SK-N-SH (cell line): ENCODE measurements at regions not wholly inside any gene's neighbourhood (a gene's known extent, or its start where the extent isn't known, plus 50 kb on each side); places are given as distances from the start of the nearest gene placed in this dataset.

ENCODE experiments used
- CTCF ChIA-PET: fragments of 300-600, 350-600 bp; formaldehyde crosslinking; extraction: SDS; loops from one replicate; lab custom pipeline; 2021; lab: Yijun Ruan, JAX
- POLR2A ChIA-PET: fragments of 350-600 bp; sonication (Branson Sonifier 250); formaldehyde crosslinking; extraction: SDS; loops from one replicate; lab custom pipeline; 2020; ENCODE audit warnings: antibody characterized with exemption, inconsistent platforms; lab: Yijun Ruan, JAX
- DNase-seq: peaks from one replicate; pipeline ENCODE4 v3.0.0; 2012
- H2AFZ ChIP-seq: fragments of 200-600 bp; sonication (generic); 2 replicates; pipeline ENCODE4 v1.8.1; 2016; ENCODE audit warnings: antibody characterized with exemption, mild to moderate bottlenecking, low read depth
- H3F3A ChIP-seq: fragments of 200-600 bp; sonication (generic); replicated peaks from 2 replicates; pipeline ENCODE3; 2016; ENCODE audit warnings: antibody characterized with exemption, mild to moderate bottlenecking; ENCODE audit not compliant: insufficient read depth
- H3K27ac ChIP-seq, 2 experiments: fragments of 200-500 bp in 1 of 2; fragments of 200-600 bp in 1 of 2; sonication (Bioruptor generic) in 1 of 2; sonication (generic), shearing (Covaris generic) in 1 of 2; 2 replicates each; pipeline versions ENCODE4 v1.5.1 to v1.6.1; 2014 to 2016; ENCODE audit warnings: low read depth in 2 of 2, inconsistent platforms in 1 of 2, low read length in 1 of 2, mild to moderate bottlenecking in 1 of 2, mixed read lengths in 1 of 2
- H3K27me3 ChIP-seq: fragments of 200-600 bp; sonication (generic), shearing (Covaris generic); 2 replicates; pipeline ENCODE4 v1.6.1; 2016; ENCODE audit warnings: mixed run types; ENCODE audit not compliant: insufficient read depth
- H3K36me3 ChIP-seq, 2 experiments: fragments of 200-500 bp in 1 of 2; fragments of 200-600 bp in 1 of 2; sonication (Bioruptor generic) in 1 of 2; sonication (generic) in 1 of 2; replicated peaks in 1 of 2; 2 replicates each; pipeline versions ENCODE3 to v1.5.1; 2014 to 2016; ENCODE audit warnings: low read length in 1 of 2, mild to moderate bottlenecking in 1 of 2; ENCODE audit not compliant: insufficient read depth in 2 of 2, control insufficient read depth in 1 of 2
- H3K4me1 ChIP-seq, 2 experiments: fragments of 200-500 bp in 1 of 2; fragments of 200-600 bp in 1 of 2; sonication (Bioruptor generic) in 1 of 2; sonication (generic), shearing (Covaris generic) in 1 of 2; 2 replicates each; pipeline versions ENCODE4 v1.5.1 to v1.6.1; 2014 to 2016; ENCODE audit warnings: low read depth in 1 of 2, low read length in 1 of 2, mixed run types in 1 of 2; ENCODE audit not compliant: insufficient read depth in 2 of 2, control insufficient read depth in 1 of 2
- H3K4me2 ChIP-seq: fragments of 200-600 bp; sonication (generic), shearing (Covaris generic); 2 replicates; pipeline ENCODE4 v1.6.1; 2017; ENCODE audit warnings: mixed run types
- H3K4me3 ChIP-seq, 2 experiments: fragments of 200-500 bp in 1 of 2; fragments of 200-600 bp in 1 of 2; sonication (Bioruptor generic) in 1 of 2; sonication (generic), shearing (Covaris generic) in 1 of 2; 2 replicates each; pipeline versions ENCODE4 v1.5.1 to v1.8.1; 2014 to 2016; ENCODE audit warnings: low read depth in 2 of 2, inconsistent platforms in 1 of 2, low read length in 1 of 2, mild to moderate bottlenecking in 1 of 2, mixed read lengths in 1 of 2, moderate library complexity in 1 of 2
- H3K79me2 ChIP-seq: fragments of 200-600 bp; sonication (generic); 2 replicates; pipeline ENCODE4 v1.8.1; 2017; ENCODE audit warnings: mild to moderate bottlenecking; ENCODE audit not compliant: insufficient read depth
- H3K9ac ChIP-seq: fragments of 200-600 bp; sonication (generic); 2 replicates; pipeline ENCODE4 v1.6.1; 2017; ENCODE audit warnings: mixed run types
- H3K9me2 ChIP-seq: fragments of 200-600 bp; sonication (generic); 2 replicates; pipeline ENCODE4 v1.6.1; 2017; ENCODE audit warnings: mixed run types
- H3K9me3 ChIP-seq: fragments of 200-600 bp; sonication (generic); 2 replicates; pipeline ENCODE4 v1.6.1; 2017; ENCODE audit warnings: mixed run types, mild to moderate bottlenecking, moderate library complexity
- H4K20me1 ChIP-seq: fragments of 200-600 bp; sonication (generic); 2 replicates; pipeline ENCODE4 v1.6.1; 2017; ENCODE audit warnings: mild to moderate bottlenecking, mixed run types; ENCODE audit not compliant: insufficient read depth
- CHD2 ChIP-seq: fragments of 150-350 bp; IDR thresholded peaks from 2 replicates; pipeline ENCODE4 v1.6.1; 2018; ENCODE audit warnings: low read length; ENCODE audit not compliant: partially characterized antibody
- ELF1 ChIP-seq: IDR thresholded peaks from 2 replicates; pipeline ENCODE4 v1.4.0; 2012
- EZH2phosphoT487 ChIP-seq: fragments of 200-600 bp; sonication (generic); IDR thresholded peaks from 2 replicates; pipeline ENCODE4 v1.6.1; 2017; ENCODE audit warnings: low read depth, mixed run types, mild to moderate bottlenecking, antibody characterized with exemption, moderate library complexity, borderline replicate concordance
- FOXM1 ChIP-seq: IDR thresholded peaks from 2 replicates; pipeline ENCODE4 v1.4.0; 2012; ENCODE audit warnings: low read depth, mild to moderate bottlenecking
- GABPA ChIP-seq: IDR thresholded peaks from 2 replicates; pipeline ENCODE4 v1.4.0; 2012; ENCODE audit warnings: low read depth, mild to moderate bottlenecking
- GATA2 ChIP-seq: sonication (generic); formaldehyde crosslinking; IDR thresholded peaks from 2 replicates; pipeline ENCODE4 v1.5.0; 2020; ENCODE audit warnings: mild to moderate bottlenecking, missing genetic modification reagents
- JUND ChIP-seq: IDR thresholded peaks from 2 replicates; pipeline ENCODE4 v1.4.0; 2012
- MEF2A ChIP-seq: IDR thresholded peaks from 2 replicates; pipeline ENCODE4 v1.4.0; 2012; ENCODE audit warnings: low read depth, borderline replicate concordance
- MXI1 ChIP-seq: IDR thresholded peaks from 2 replicates; pipeline ENCODE4 v1.6.1; 2012; ENCODE audit warnings: mild to moderate bottlenecking, low read depth, low read length, improper control_type of control experiment
- RAD21 ChIP-seq: IDR thresholded peaks from 2 replicates; pipeline ENCODE4 v1.6.1; 2012; ENCODE audit warnings: mild to moderate bottlenecking, low read length
- RFX5 ChIP-seq: IDR thresholded peaks from 2 replicates; pipeline ENCODE4 v1.6.1; 2012; ENCODE audit warnings: mild to moderate bottlenecking, improper control_type of control experiment, low read length
- SIN3A ChIP-seq: IDR thresholded peaks from 2 replicates; pipeline ENCODE4 v1.6.1; 2012; ENCODE audit warnings: low read depth, mild to moderate bottlenecking, low read length, moderate library complexity, borderline replicate concordance
- SMC3 ChIP-seq: IDR thresholded peaks from 2 replicates; pipeline ENCODE4 v1.6.1; 2012; ENCODE audit warnings: low read depth, low read length, improper control_type of control experiment
- WGBS: methylation state at CpG from one replicate; pipeline ENCODE4 v1.1.6; 2017; ENCODE audit warnings: low lambda C conversion rate; 5-methylcytosine and 5-hydroxymethylcytosine counted together
- TF ChIP-seq, protein P1 (sequence below): IDR thresholded peaks from 2 replicates; pipeline ENCODE4 v1.4.0; 2012; ENCODE audit warnings: low read depth, borderline replicate concordance
- TF ChIP-seq, protein P2 (sequence below): fragments of 150-350 bp; IDR thresholded peaks from 2 replicates; pipeline ENCODE4 v1.6.1; 2016; ENCODE audit warnings: mild to moderate bottlenecking, low read depth, low read length

DNA sequence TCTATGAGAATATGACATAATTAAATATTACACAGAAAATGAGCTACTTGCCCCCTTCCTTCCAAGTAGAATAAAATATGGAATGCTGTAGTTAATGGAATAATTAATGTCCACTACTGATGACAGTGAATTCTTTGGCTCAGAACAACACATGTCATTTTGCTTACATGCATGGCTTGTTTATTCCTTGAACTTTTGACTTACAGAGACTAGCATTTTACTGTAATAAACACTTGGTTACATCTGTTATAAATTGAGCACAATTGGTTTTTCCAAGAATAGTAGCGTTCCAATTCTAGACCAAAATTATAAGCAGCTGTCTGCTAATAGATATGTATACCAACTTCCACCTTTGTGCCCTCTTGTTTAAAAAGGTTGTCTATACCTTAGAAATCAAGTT, 286.7 kb downstream of the OTUD1 start:
- no peak for DNase-seq
- Histone ChIP-seq H3K9ac (no peak overlapping the region), H3K9me3 (no peaks in the 10 kb centered on the region), H3K4me2 (no peak overlapping the region), H3K27me3 (no peaks in the 10 kb centered on the region), H3K79me2 (no peaks in the 10 kb centered on the region), H3F3A (no peaks in the 10 kb centered on the region), H3K4me3 (no peak overlapping the region), H2AFZ (no peak overlapping the region), H4K20me1 (no peaks in the 10 kb centered on the region), H3K27ac (no peak overlapping the region), H3K4me1 (no peaks in the 10 kb centered on the region), H3K36me3 (no peaks in the 10 kb centered on the region), H3K9me2 (no peaks in the 10 kb centered on the region)
- POLR2A ChIA-PET, result no interaction called here
- 12% methylated on average over 1 of the region's 1 CpG for WGBS
- CTCF ChIA-PET, result no interaction called here
- TF ChIP-seq MXI1, result no peak
- TF ChIP-seq ELF1, result no peak
- TF ChIP-seq RFX5, result no peak
- TF ChIP-seq GATA2 (CRISPR knock-in tag), result no peak
- TF ChIP-seq, protein P1, sequence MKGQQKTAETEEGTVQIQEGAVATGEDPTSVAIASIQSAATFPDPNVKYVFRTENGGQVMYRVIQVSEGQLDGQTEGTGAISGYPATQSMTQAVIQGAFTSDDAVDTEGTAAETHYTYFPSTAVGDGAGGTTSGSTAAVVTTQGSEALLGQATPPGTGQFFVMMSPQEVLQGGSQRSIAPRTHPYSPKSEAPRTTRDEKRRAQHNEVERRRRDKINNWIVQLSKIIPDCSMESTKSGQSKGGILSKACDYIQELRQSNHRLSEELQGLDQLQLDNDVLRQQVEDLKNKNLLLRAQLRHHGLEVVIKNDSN, result no peak
- no peak for TF ChIP-seq MEF2A
- no peak for TF ChIP-seq CHD2

DNA sequence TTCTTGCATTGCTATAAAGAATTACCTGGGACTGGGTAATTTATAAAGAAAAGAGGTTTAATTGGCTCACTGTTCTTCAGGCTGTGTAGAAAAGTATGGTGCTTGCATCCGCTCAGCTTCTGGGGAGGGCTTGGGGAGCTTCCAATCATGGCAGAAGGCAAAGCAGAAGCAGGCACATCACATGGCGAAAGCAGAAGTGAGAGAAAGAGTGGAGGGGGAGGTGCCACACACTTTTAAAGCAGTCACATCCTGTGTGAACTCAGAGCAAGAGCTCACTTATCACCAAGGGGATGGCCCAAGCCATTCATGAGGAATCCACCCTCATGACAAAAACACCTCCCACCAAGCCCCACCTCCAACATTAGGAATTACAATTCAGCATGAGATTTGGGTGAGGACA, 303.5 kb downstream of the OTUD1 start:
- H3K4me2 ChIP-seq, result no peak overlapping the region
- no peak overlapping the region for H3K4me3 ChIP-seq
- H3K36me3 ChIP-seq, result no peaks in the 10 kb centered on the region
- WGBS, result 25% methylated on average over 2 of the region's 2 CpGs
- no peaks in the 10 kb centered on the region for H3K4me1 ChIP-seq
- TF ChIP-seq, protein P2, sequence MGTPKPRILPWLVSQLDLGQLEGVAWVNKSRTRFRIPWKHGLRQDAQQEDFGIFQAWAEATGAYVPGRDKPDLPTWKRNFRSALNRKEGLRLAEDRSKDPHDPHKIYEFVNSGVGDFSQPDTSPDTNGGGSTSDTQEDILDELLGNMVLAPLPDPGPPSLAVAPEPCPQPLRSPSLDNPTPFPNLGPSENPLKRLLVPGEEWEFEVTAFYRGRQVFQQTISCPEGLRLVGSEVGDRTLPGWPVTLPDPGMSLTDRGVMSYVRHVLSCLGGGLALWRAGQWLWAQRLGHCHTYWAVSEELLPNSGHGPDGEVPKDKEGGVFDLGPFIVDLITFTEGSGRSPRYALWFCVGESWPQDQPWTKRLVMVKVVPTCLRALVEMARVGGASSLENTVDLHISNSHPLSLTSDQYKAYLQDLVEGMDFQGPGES, result no peak
- TF ChIP-seq CHD2, result no peak
- no peak for TF ChIP-seq EZH2phosphoT487
- TF ChIP-seq SMC3, result no peak
- no peak for TF ChIP-seq GABPA
- no peak for TF ChIP-seq FOXM1
- TF ChIP-seq SIN3A, result no peak
- no peak for TF ChIP-seq RAD21
- no peak for TF ChIP-seq GATA2 (CRISPR knock-in tag)
- TF ChIP-seq JUND, result no peak
- no peaks in the 10 kb centered on the region for H3K9me2 ChIP-seq
- H3K9ac ChIP-seq, result no peak overlapping the region
- no peak overlapping the region for H2AFZ ChIP-seq
- H3K79me2 ChIP-seq, result no peaks in the 10 kb centered on the region
- no peaks in the 10 kb centered on the region for H3K27me3 ChIP-seq
- no peaks in the 10 kb centered on the region for H4K20me1 ChIP-seq
- DNase-seq, result no peak
- ChIA-PET POLR2A (no interaction called here), CTCF (no interaction called here)
- no peak overlapping the region for H3K27ac ChIP-seq
- H3F3A ChIP-seq, result no peaks in the 10 kb centered on the region
- no peaks in the 10 kb centered on the region for H3K9me3 ChIP-seq
